ENCODE measurements at regions not wholly inside any gene's neighbourhood (a gene's known extent, or its start where the extent isn't known, plus 50 kb on each side); places are given as distances from the start of the nearest gene placed in this dataset.

DNA sequence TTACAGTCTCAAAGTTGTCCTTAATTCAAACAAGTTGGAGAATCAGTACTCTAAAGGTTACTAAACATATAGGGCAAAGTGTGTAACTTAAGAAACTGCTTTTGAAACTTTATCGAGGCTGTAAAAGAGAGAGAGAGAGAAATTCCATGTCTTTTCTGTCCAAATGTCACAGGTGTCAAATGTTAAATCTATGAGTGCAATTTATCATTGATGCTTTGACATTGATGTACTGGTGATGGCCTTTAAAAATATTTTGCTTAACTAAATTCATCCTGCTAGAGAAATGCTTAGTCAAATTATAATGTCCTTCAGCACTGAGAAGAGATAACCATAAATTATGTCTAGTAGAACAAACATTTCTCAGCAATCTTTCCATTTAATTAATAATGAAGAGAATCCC, 1602.1 kb upstream of the TMEFF2 start:
- Histone ChIP-seq H3K27me3 (ENCODE audit: insufficient read depth, low read length, poor library complexity, severe bottlenecking) (no peaks in the 10 kb centered on the region), H3K9me3 (ENCODE audit: low read length) (no peaks in the 10 kb centered on the region), H3K4me1 (ENCODE audit: insufficient read depth, low read length) (no peaks in the 10 kb centered on the region), H3K27ac (ENCODE audit: low read depth, low read length) (no peak overlapping the region), H3K4me3 (ENCODE audit: low read length) (no peak overlapping the region), H3K36me3 (ENCODE audit: insufficient read depth, low read length) (no peaks in the 10 kb centered on the region)
- Mint-ChIP-seq H3K36me3 (no peaks in the 10 kb centered on the region), H3K4me3 (no peak overlapping the region), H3K27me3 (no peaks in the 10 kb centered on the region), H3K9me3 (peaks cover 0 to 5% (median 0%) of the 10 kb centered on the region in 5 donors), H3K4me1 (no peaks in the 10 kb centered on the region), H3K27ac (no peak overlapping the region)
- no peak for DNase-seq
- POLR2A ChIA-PET = no interaction called here
- CTCF ChIA-PET = no interaction called here

DNA sequence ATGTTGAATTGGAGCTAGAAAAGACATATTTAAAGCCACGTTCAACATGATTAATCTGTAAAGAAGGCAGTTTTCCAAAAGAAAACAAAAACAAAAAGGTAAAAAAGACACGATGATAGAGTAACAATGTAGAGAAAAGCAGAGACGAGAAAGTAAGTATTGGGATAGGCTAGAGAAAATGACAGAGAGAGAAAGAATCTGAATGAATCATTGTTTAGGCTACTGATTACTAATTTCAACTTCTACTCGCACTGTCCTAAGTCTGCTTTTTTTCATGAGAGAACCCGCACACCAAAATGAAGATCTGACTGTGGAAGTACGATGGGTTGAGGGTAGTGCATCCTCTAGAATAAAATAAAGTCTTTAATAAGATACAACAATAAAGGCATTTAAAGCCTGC, 1599.2 kb upstream of the TMEFF2 start:
- Histone ChIP-seq H3K4me1 (ENCODE audit: insufficient read depth, low read length) (no peaks in the 10 kb centered on the region), H3K36me3 (ENCODE audit: insufficient read depth, low read length) (no peaks in the 10 kb centered on the region), H3K4me3 (ENCODE audit: low read length) (no peak overlapping the region), H3K9me3 (ENCODE audit: low read length) (no peaks in the 10 kb centered on the region), H3K27ac (ENCODE audit: low read depth, low read length) (no peak overlapping the region), H3K27me3 (ENCODE audit: insufficient read depth, low read length, poor library complexity, severe bottlenecking) (no peaks in the 10 kb centered on the region)
- no peak for DNase-seq
- CTCF ChIA-PET = no interaction called here
- POLR2A ChIA-PET = no interaction called here
- no peak overlapping the region for H3K27ac Mint-ChIP-seq
- no peak overlapping the region for H3K4me3 Mint-ChIP-seq
- no peaks in the 10 kb centered on the region for H3K36me3 Mint-ChIP-seq
- no peaks in the 10 kb centered on the region for H3K27me3 Mint-ChIP-seq
- H3K9me3 Mint-ChIP-seq = peaks cover 0 to 10% (median 0%) of the 10 kb centered on the region in 5 donors
- H3K4me1 Mint-ChIP-seq = no peaks in the 10 kb centered on the region

DNA sequence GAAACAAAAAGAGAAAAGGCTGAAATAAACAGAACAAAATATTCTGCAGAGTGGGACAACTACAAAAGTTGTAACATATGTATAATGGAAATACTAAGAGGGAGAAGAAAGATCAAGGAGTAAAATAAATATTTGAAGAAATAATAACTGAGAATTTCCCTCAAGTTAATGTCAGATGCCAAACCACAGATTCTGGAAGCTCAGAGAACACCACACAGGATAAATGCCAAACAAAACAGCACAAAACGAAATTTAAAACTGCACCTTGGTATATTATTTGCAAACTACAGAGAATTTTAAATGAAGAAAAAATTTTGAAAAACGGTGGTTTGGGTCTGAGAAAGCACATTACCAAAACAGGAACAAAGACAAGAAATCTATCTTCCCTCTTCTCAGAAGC, 1588.9 kb upstream of the TMEFF2 start:
- Mint-ChIP-seq H3K36me3 (no peaks in the 10 kb centered on the region), H3K4me3 (no peak overlapping the region), H3K9me3 (peaks cover 0 to 19% (median 4%) of the 10 kb centered on the region in 5 donors), H3K27me3 (no peaks in the 10 kb centered on the region), H3K4me1 (no peaks in the 10 kb centered on the region), H3K27ac (no peak overlapping the region)
- Histone ChIP-seq H3K9me3 (ENCODE audit: low read length) (no peaks in the 10 kb centered on the region), H3K27ac (ENCODE audit: low read depth, low read length) (no peak overlapping the region), H3K4me3 (ENCODE audit: low read length) (no peak overlapping the region), H3K27me3 (ENCODE audit: insufficient read depth, low read length, poor library complexity, severe bottlenecking) (no peaks in the 10 kb centered on the region), H3K36me3 (ENCODE audit: insufficient read depth, low read length) (no peaks in the 10 kb centered on the region), H3K4me1 (ENCODE audit: insufficient read depth, low read length) (no peaks in the 10 kb centered on the region)
- DNase-seq = no peak
- ChIA-PET POLR2A (no interaction called here), CTCF (no interaction called here)

DNA sequence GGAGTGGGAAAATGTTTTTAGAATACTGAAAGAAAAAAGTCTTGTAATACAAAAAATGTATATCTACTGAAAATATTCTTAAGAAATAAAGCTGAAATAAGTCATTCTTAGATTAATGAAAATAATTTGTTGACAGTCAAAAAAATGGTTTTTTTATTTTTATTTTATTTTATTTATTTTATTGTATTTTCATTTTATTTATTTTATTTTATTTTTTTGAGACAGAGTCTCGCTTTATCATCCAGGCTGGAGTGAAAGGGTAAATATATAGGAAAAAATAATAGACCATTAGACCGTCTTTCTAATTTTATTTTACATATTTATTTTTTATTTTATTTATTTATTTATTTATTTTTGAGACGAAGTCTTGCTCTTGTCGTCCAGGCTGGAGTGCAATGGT, 1583.6 kb upstream of the TMEFF2 start:
- no peak overlapping the region for H3K27ac ChIP-seq (ENCODE audit: low read depth, low read length)
- Mint-ChIP-seq H3K4me3 (no peak overlapping the region), H3K27ac (no peak overlapping the region), H3K36me3 (no peaks in the 10 kb centered on the region), H3K9me3 (peaks cover 0 to 5% (median 0%) of the 10 kb centered on the region in 5 donors), H3K4me1 (no peaks in the 10 kb centered on the region), H3K27me3 (no peaks in the 10 kb centered on the region)
- no peaks in the 10 kb centered on the region for H3K36me3 ChIP-seq (ENCODE audit: insufficient read depth, low read length)
- no peak for DNase-seq
- H3K27me3 ChIP-seq (ENCODE audit: insufficient read depth, low read length, poor library complexity, severe bottlenecking) = no peaks in the 10 kb centered on the region
- ChIA-PET POLR2A (no interaction called here), CTCF (no interaction called here)
- no peak overlapping the region for H3K4me3 ChIP-seq (ENCODE audit: low read length)
- H3K4me1 ChIP-seq (ENCODE audit: insufficient read depth, low read length) = no peaks in the 10 kb centered on the region
- no peaks in the 10 kb centered on the region for H3K9me3 ChIP-seq (ENCODE audit: low read length)

DNA sequence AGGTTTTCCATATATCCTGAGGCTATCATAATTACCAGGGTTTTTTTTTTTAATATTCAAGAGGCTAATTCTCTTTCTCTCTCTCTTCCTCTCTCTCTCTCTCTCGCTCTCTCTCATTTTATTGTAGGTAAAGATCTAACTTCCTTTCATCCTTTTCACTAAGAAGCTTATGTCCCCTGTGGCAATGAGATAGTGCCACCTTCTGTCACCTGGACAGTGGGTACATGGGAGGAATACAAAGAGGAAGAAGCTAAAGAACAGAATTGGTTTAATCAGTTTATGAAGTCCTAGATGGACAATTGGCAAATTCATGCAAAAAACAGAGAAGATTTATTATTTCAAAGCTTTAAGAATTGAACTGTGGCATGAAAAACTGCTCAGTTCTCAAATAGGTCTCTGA, 1582.3 kb upstream of the TMEFF2 start:
- Mint-ChIP-seq H3K27ac (no peak overlapping the region), H3K4me3 (no peak overlapping the region), H3K36me3 (no peaks in the 10 kb centered on the region), H3K27me3 (no peaks in the 10 kb centered on the region), H3K4me1 (no peaks in the 10 kb centered on the region), H3K9me3 (peaks cover 0 to 5% (median 0%) of the 10 kb centered on the region in 5 donors)
- Histone ChIP-seq H3K36me3 (ENCODE audit: insufficient read depth, low read length) (no peaks in the 10 kb centered on the region), H3K27ac (ENCODE audit: low read depth, low read length) (no peak overlapping the region), H3K4me1 (ENCODE audit: insufficient read depth, low read length) (no peaks in the 10 kb centered on the region), H3K9me3 (ENCODE audit: low read length) (no peaks in the 10 kb centered on the region), H3K27me3 (ENCODE audit: insufficient read depth, low read length, poor library complexity, severe bottlenecking) (no peaks in the 10 kb centered on the region), H3K4me3 (ENCODE audit: low read length) (no peak overlapping the region)
- ChIA-PET CTCF (no interaction called here), POLR2A (no interaction called here)
- no peak for DNase-seq

DNA sequence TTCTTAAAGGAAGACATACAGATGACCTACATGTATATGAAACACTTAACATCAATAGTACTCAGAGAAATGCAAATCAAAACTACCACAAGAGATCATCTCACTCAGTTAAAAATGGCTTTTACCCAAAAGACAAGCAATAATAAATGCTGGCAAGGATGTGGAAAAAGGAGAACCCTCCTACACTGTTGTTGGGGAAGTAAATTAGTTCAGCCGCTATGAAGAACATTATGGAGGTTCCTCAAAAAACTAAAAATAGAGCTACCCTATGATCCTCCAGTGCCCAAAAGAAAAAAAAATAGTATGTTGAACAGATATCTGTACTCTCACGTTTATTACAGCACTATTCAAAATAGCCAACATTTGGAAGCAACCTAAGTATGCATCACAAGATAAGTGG, 1579.4 kb upstream of the TMEFF2 start:
- H3K9me3 Mint-ChIP-seq = peaks cover 0 to 3% (median 0%) of the 10 kb centered on the region in 5 donors
- H3K4me3 Mint-ChIP-seq = no peak overlapping the region

DNA sequence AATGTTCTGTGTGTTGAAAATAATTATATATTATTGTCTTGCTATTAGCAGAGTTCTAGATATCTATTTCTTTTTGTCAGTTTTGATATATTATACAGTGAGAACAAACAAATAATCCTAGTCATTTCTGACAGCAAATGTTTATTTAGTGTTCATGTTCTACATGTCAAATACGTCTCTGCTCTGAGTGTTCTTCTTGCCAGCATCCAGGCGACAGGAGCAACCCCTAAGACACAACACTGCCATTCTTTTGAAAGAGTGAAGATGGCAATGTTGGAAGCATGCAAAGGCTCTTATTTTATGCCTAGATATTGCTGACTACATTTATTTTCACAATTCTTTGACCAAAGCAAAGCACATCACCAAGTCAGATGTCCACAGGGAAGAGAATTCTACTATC, 1556.6 kb upstream of the TMEFF2 start:
- peaks cover 0 to 5% (median 0%) of the 10 kb centered on the region in 5 donors for H3K9me3 Mint-ChIP-seq
- H3K4me3 Mint-ChIP-seq = no peak overlapping the region
- H3K27me3 Mint-ChIP-seq = no peaks in the 10 kb centered on the region
- Histone ChIP-seq H3K27ac (ENCODE audit: low read depth, low read length) (no peak overlapping the region), H3K9me3 (ENCODE audit: low read length) (no peaks in the 10 kb centered on the region), H3K27me3 (ENCODE audit: insufficient read depth, low read length, poor library complexity, severe bottlenecking) (no peaks in the 10 kb centered on the region), H3K36me3 (ENCODE audit: insufficient read depth, low read length) (no peaks in the 10 kb centered on the region), H3K4me3 (ENCODE audit: low read length) (no peak overlapping the region), H3K4me1 (ENCODE audit: insufficient read depth, low read length) (no peaks in the 10 kb centered on the region)
- H3K4me1 Mint-ChIP-seq = no peaks in the 10 kb centered on the region
- H3K36me3 Mint-ChIP-seq = no peaks in the 10 kb centered on the region
- ChIA-PET CTCF (no interaction called here), POLR2A (no interaction called here)
- H3K27ac Mint-ChIP-seq = no peak overlapping the region
- DNase-seq = no peak

More for the DNA sequence above, 1579.4 kb upstream of the TMEFF2 start:
- Mint-ChIP-seq H3K4me1 (no peaks in the 10 kb centered on the region), H3K27ac (no peak overlapping the region), H3K36me3 (no peaks in the 10 kb centered on the region), H3K27me3 (no peaks in the 10 kb centered on the region)
- POLR2A ChIA-PET = no interaction called here
- DNase-seq = no peak
- no peaks in the 10 kb centered on the region for H3K9me3 ChIP-seq (ENCODE audit: low read length)
- CTCF ChIA-PET = no interaction called here
- H3K4me3 ChIP-seq (ENCODE audit: low read length) = no peak overlapping the region
- H3K27me3 ChIP-seq (ENCODE audit: insufficient read depth, low read length, poor library complexity, severe bottlenecking) = no peaks in the 10 kb centered on the region
- no peak overlapping the region for H3K27ac ChIP-seq (ENCODE audit: low read depth, low read length)
- H3K36me3 ChIP-seq (ENCODE audit: insufficient read depth, low read length) = no peaks in the 10 kb centered on the region
- no peaks in the 10 kb centered on the region for H3K4me1 ChIP-seq (ENCODE audit: insufficient read depth, low read length)

DNA sequence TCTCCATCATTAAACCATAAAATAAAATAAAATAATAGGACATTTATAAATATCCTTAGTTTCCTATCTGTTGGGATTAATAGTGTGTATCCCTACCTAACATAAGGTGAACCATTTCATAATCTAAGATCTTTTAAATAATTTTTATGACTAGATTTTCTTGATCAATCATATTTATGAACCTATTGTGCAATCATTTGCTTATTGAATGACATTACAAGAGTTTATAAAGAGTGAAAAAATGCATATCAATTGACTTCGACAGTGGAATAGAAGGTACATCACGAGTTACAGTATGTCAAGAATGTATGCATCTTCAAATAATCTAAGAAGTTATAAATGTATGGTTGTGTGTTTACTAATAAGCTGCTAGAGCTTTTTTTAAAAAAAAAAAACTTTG, 1554.8 kb upstream of the TMEFF2 start:
- POLR2A ChIA-PET = no interaction called here
- DNase-seq = no peak
- Histone ChIP-seq H3K27me3 (ENCODE audit: insufficient read depth, low read length, poor library complexity, severe bottlenecking) (no peaks in the 10 kb centered on the region), H3K36me3 (ENCODE audit: insufficient read depth, low read length) (no peaks in the 10 kb centered on the region), H3K4me3 (ENCODE audit: low read length) (no peak overlapping the region), H3K9me3 (ENCODE audit: low read length) (no peaks in the 10 kb centered on the region), H3K4me1 (ENCODE audit: insufficient read depth, low read length) (no peaks in the 10 kb centered on the region), H3K27ac (ENCODE audit: low read depth, low read length) (no peak overlapping the region)
- Mint-ChIP-seq H3K4me1 (no peaks in the 10 kb centered on the region), H3K27me3 (no peaks in the 10 kb centered on the region), H3K36me3 (no peaks in the 10 kb centered on the region), H3K27ac (no peak overlapping the region), H3K9me3 (peaks cover 0 to 13% (median 4%) of the 10 kb centered on the region in 5 donors), H3K4me3 (no peak overlapping the region)
- CTCF ChIA-PET = no interaction called here

DNA sequence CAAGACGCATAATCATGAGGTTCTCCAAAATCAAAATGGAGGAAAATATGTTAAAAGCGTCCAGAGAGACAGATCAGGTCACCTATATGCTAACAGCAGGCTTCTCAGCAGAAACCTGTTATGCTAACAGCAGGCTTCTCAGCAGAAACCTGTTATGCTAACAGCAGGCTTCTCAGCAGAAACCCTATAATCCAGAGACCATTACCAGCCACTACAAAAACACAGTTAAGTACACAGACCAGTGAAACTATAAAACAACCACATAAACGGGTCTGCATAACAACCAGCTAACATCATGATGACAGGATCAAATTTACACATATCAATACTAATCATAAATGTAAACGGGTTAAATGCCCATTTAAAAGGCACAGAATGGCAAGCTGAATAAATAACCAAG, 1548.4 kb upstream of the TMEFF2 start:
- H3K4me3 ChIP-seq (ENCODE audit: low read length) = no peak overlapping the region
- no peaks in the 10 kb centered on the region for H3K27me3 ChIP-seq (ENCODE audit: insufficient read depth, low read length, poor library complexity, severe bottlenecking)
- H3K4me1 Mint-ChIP-seq = no peaks in the 10 kb centered on the region
- no peaks in the 10 kb centered on the region for H3K27me3 Mint-ChIP-seq
- ChIA-PET CTCF (no interaction called here), POLR2A (no interaction called here)
- H3K36me3 Mint-ChIP-seq = no peaks in the 10 kb centered on the region
- DNase-seq = no peak
- H3K9me3 ChIP-seq (ENCODE audit: low read length) = no peaks in the 10 kb centered on the region
- no peaks in the 10 kb centered on the region for H3K4me1 ChIP-seq (ENCODE audit: insufficient read depth, low read length)
- H3K36me3 ChIP-seq (ENCODE audit: insufficient read depth, low read length) = no peaks in the 10 kb centered on the region
- no peak overlapping the region for H3K27ac ChIP-seq (ENCODE audit: low read depth, low read length)
- no peak overlapping the region for H3K27ac Mint-ChIP-seq
- H3K9me3 Mint-ChIP-seq = peaks cover 0 to 35% (median 4%) of the 10 kb centered on the region in 5 donors
- H3K4me3 Mint-ChIP-seq = no peak overlapping the region
